Tibial nerve (tissue), 4 donors: ENCODE measurements at regions not wholly inside any gene's neighbourhood (a gene's known extent, or its start where the extent isn't known, plus 50 kb on each side); places are given as distances from the start of the nearest gene placed in this dataset.

ENCODE experiments used
- EP300 ChIP-seq, 2 donors: sonication (generic); formaldehyde crosslinking; IDR thresholded peaks; one replicate each; pipeline ENCODE4 v1.6.1; 2017; ENCODE audit warnings: antibody characterized with exemption in 2 of 2, mild to moderate bottlenecking in 1 of 2
- POLR2A ChIP-seq, 2 donors: fragments of 450-650 bp; IDR thresholded peaks; one replicate each; pipeline ENCODE4 v1.6.1; 2017; ENCODE audit warnings: antibody characterized with exemption in 2 of 2, mild to moderate bottlenecking in 2 of 2, moderate library complexity in 2 of 2
- TF ChIP-seq, protein P1 (sequence below), 5 experiments: fragments of 200-600 bp in 3 of 5; fragments of 450-650 bp in 2 of 5; sonication (generic) in 3 of 5; IDR thresholded peaks; one replicate each; pipeline ENCODE4 v1.5.1; 2016 to 2019; ENCODE audit warnings: antibody characterized with exemption in 5 of 5, mild to moderate bottlenecking in 3 of 5, moderate library complexity in 2 of 5

DNA sequence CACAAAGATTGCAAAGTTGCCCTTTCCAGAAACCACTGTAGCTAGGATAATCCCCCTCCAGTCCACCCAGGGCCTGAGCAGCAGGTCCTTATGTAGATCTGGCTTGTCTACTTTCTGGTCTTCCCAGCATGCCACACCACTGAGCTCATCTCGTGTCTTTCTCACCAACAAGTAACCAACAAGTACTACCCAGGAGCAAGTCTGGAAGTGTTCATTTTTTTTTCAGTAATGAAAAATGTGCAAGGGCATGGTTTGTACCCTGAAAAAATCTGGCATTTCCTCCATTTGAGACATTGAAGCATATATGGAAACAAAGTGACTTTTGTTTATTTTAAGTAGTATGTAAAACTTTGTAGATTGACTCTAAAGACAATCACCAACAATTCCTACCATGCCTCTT, 120.8 kb downstream of the INHBA start:
- no peak for TF ChIP-seq EP300 (IDR thresholded peaks at IDR 0.05)
- TF ChIP-seq, protein P1, sequence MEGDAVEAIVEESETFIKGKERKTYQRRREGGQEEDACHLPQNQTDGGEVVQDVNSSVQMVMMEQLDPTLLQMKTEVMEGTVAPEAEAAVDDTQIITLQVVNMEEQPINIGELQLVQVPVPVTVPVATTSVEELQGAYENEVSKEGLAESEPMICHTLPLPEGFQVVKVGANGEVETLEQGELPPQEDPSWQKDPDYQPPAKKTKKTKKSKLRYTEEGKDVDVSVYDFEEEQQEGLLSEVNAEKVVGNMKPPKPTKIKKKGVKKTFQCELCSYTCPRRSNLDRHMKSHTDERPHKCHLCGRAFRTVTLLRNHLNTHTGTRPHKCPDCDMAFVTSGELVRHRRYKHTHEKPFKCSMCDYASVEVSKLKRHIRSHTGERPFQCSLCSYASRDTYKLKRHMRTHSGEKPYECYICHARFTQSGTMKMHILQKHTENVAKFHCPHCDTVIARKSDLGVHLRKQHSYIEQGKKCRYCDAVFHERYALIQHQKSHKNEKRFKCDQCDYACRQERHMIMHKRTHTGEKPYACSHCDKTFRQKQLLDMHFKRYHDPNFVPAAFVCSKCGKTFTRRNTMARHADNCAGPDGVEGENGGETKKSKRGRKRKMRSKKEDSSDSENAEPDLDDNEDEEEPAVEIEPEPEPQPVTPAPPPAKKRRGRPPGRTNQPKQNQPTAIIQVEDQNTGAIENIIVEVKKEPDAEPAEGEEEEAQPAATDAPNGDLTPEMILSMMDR (IDR thresholded peaks at IDR 0.05), result no peak
- TF ChIP-seq POLR2A (IDR thresholded peaks at IDR 0.05), result no peak
